Activated effector memory CD4-positive, alpha-beta T cell treated with Interleukin-2 at 50 U/mL for 16 hours (primary cell): ENCODE measurements at regions not wholly inside any gene's neighbourhood (a gene's known extent, or its start where the extent isn't known, plus 50 kb on each side); places are given as distances from the start of the nearest gene placed in this dataset.
"Not testable (repeated sequence)": the region's sequence is repeated elsewhere in the genome, so short reads cannot be mapped to it uniquely, and the experiment has no call there.

Experiments
- DNase-seq: peaks from one replicate; pipeline ENCODE4 v3.0.0-alpha.2; 2020

DNA sequence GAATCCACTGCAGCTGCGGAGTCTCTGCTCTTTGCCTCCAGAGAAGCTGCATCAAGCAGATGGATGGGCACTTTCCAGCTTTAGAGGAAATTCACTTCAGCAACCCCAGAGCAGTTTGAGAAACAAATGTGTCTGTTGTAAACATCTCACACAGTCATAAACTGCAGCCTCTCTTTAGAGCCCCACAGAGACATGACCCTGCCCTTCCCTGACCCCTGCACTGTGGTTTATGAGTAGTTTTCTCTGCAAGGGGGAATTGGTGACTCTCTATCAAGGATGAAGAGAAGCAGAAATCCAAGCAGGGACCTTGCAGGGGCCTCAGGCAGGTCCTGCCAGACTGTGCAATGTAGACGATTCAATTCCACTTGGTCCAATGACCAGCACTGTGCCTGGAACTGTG lies 160.2 kb downstream of the SH2D4B start:
- DNase-seq: no peak

DNA sequence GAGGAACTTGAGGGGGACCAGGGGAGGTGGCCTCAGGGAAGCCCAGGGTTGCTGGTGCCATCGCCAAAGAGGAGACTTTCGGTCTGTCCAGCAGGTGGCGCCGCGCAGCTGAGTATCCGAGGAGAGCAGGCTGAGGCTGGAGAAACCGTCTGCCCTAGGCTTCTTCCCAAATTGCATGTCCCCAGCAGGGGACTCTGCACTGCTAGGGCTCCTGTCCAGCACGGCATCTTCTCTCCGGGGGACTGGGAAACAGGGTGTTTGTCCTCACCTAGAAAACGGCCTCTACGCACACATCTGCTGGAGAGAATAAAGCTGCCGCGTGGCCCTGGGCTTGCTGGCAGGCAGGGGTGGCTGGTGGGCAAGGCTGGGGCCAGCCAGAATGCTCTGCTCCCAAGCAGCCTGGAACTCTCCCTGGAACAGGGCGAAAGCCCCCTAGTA lies 161.9 kb downstream of the SH2D4B start:
- DNase-seq: peak; percentile 42

DNA sequence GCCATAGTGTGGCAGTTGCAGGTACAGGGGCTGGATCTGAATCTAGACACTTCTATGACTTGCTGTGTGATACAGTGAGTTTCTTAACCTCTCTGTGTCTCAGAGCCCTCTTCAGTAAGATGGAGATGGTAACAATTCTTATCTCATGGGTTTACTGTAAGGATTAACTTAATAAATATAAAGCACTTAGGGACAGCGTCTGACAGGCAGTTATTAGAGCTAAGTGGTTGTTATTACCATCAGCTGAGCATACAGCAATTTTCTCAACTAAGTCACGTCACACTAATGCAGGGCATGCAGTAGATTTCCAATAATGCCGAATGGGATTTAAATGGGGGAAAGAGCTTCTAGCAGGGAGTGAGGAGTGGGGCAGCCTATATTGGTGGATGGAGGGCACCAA lies 162.6 kb downstream of the SH2D4B start:
- no peak for DNase-seq

DNA sequence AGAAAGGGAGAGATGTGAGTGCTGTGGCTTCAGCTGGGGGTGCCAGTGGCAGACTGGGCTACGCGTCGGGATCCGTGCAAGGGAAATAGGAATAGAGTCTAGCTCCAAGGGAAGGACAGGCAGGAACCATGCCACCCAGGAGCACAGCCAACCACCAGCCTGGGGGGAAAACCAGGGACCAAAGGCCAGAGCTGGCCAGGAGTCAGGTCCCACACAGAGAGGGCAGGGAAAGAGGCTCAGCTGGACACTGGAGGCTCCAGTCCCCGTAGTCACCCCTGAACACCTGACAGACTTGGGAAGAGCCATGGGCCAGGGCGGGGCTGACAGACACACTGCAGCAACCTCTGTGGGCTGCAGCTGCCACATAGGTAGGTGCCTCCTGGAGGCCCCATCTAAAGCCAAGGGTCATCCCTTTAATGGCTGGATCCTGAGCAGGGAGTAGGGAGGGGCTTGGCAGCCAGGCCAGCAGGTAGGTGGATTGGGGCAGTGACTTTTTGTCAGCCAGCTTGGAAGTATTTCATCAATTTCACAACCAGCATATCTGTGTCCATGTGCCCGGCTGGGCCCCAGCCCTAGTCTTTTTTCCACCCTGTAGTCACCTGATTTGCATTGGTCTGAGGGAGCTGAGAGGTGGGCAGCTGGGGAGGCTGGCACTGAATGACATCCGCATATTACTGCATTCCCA lies 163.2 kb downstream of the SH2D4B start:
- no peak for DNase-seq

DNA sequence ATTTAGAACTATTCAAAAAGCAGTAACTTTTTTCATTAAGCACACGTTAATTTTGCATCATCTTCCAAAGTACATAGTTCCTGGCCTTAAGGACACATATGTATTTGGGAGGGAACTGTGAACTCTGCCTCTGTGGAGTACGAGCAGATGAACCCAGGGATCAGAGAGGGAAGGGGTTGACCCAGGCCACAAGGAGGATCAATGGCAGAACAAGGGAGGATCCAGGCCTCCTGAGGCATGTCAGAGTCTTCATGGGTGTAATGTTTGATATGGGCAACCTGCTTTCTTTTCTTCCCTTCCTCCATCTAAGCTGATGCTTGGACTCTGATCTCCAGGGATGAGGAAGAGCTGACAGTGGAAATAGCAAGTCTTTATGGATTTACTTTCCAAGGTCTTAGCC lies 164.0 kb downstream of the SH2D4B start:
- no peak for DNase-seq

DNA sequence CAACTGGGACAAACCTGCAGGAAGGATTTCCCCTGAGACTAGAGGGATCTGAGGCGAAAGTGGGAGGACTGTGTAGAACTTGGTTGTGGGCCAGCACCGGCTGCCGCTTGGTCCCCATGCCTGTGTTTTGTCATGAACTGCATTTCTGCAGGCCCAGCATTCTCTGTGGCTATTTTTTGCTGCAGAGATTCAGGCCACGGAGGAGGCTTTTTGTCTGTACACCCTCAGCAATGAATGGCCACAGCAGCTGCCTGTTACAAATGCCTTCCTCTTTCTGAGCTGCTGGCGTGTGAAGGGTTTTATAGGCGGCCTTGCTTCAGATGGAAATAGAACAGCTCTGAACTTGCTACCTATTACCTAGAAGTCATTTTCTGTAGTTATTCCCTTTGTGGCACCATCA lies 164.4 kb downstream of the SH2D4B start:
- DNase-seq: no peak

DNA sequence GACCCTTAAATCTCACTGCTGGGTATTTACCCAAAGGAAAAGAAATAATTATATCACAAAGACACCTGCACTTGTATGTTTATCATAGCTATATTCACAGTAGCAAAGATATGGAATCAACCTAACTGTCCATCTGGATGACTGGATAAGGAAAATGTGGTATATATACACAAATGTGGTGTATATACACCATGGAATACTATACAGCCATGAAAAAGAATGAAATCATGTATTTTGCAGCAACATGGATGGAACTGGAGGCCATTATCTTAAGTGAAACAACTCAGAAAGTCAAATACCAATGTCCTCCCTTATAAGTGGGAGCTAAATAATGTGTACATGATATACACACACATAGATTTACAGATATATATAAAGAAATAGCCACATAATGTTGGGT lies 168.2 kb downstream of the SH2D4B start:
- DNase-seq: no peak

DNA sequence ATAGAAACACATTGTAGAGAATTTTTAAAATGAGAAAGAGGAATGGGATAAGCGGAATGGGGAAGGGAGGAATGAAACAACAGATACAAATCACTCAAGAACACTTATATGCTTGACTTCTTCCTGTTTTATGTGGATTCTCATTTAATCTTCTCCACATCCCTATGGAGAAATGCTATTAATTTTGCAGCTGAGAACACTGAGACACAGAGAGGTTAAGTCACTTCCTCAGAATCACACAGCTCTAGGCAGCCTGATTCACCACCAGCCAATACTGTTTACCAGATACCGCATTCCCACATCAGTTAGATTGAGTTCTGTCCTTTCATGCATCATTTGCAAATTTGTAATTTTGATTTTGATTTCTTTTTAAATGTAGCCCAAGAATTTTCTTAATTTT lies 170.5 kb downstream of the SH2D4B start:
- DNase-seq: no peak

DNA sequence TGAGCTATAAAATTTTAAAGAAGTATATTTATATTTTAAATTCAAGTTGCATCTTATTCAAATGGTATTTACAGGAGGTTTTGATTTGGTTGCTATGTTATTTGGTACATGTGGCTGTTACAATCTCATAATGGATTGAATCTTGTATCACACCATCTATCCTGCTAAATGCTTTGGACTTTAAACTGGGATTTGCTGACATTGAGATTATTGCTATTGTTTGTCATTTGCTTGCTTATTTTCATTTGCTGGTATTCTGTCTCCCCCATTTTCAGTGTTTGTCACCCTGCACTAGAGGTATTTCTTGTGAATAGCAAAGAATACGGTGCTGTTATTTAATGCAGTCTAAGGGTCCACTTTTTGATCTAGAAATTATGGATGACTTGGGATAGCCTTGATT lies 171.1 kb downstream of the SH2D4B start:
- no peak for DNase-seq

DNA sequence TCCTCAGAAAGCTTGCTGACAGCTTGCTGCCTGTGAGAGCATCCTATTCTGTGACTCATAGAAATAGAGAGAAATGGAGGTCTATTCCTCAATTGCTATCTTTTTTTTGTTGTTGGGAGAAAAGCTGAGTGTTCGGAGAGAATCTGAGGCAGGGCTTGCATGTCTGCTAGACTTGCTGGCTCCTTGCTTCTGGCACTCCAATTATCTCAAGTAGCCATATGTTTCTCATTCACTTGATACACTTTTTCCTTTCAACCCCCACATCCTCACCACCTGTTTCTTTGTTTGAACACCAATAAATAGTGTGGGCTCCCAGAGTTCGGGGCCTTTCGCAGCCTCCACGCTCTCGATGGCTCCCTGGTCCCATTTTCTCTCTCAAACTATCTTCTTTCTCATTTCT lies 172.2 kb downstream of the SH2D4B start:
- no peak for DNase-seq

DNA sequence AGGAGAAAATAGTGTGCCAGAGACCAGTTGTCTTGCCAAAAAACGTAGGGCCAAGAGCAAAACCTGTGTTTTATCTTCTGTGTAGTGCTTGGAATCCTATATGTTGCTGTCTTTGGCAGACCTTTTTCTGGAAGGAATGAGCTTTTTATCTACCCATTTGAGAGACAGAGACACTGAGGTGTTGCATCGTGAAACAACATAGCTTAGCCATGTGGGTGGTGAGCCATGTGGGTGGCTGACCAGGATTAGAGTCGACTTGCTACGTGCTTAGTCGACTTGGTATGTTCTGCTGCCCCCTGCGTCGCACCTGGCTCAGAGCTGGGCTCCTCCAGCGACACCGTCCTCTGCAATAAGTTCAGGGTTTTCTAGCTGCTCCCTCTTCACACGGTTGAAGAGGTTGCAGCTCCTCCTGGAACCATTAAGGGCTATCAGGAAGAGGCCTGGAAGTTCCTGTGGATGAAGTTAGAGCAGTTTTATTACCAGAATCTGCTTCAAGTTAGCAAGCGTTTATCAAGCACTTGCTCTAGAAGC lies 175.8 kb downstream of the SH2D4B start:
- DNase-seq: no peak

DNA sequence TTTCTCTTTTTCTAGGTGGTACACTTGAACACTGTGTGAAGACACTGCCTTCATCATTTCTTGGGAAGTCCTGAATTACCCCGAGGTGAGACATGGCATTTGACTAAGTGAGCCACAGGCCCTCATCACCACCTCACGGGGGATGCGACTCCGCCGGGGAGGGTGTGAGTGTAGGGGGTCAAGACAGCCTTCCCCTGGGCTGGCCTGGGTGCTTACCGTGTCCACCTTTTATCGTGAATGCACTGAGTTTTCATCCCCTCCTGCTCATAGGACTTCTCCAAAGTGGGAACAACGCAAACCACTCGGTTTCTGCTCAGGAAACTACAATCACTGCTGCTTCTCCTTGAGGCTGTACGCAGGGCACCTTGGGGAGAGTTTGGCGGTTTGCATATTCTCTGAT lies 176.9 kb downstream of the SH2D4B start:
- DNase-seq: no peak

DNA sequence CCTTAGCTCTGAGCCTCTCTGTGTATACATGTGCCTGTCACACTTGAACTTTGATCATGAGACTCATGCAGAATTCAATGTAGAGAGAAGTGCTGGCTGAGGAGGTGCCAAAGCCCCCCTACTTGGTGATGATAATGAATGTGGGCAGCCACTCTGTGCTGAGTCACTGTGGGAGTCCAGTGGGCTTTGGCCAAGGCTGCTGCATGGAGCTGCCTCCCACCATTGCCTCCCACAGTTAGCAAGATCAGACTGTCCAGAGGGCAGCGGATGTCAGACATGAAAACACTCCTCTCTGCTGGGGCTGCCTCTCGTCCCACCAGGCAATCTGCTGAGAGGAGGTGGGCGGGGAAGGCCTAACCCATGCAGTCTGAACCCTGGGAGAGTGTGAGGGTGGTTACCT lies 180.3 kb downstream of the SH2D4B start:
- DNase-seq: no peak

DNA sequence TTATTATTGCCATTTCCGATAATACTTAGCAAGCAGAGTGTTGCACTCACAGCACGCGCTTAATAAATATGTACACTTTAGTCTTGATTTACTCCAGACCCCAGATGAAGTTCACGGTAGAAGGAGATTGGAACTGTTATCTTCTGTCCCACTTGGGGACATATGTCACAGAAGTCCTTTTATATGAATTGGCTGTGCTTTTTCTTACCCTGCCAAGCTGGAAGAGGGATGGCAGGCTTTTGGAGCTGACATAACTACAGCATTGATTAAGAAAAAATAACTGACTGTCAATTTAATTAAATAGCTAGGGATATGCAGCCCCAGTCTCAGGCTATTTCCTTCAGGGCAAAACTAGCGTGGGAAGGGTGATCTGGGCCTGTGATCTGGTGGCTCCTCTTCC lies 182.2 kb downstream of the SH2D4B start:
- no peak for DNase-seq

DNA sequence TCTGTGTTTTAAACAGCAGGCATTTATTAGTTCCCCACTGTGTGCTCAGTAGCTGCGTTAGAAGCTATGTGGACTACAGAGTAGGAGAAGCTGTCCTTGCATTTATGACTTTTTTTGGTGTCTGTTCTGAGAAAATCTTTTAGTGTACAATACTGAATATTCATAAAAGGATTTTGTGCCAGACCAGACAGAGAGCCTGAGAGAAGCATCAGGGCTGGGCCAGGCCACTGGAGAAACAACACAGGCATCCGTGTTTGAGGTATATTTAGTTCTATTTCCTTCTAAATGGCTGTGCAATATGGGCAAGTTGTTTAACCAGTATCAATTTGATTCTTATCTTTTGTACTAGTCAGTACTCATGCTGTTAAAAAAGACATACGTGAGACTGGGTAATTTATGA lies 182.8 kb downstream of the SH2D4B start:
- DNase-seq: no peak

DNA sequence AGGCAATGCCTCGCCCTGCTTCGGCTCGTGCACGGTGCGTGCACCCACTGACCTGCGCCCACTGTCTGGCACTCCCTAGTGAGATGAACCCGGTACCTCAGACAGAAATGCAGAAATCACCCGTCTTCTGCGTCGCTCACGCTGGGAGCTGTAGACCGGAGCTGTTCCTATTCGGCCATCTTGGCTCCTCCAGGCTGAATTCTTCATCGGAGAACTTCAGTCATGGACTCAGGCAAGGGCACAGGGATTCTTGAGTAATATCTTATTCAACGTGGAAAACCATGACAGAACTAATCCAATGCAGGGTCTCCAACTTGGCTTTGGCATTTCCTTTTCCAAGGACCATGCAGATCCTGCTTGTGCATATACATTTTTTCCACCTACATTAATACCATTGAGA lies 190.7 kb downstream of the SH2D4B start:
- not testable (repeated sequence) for DNase-seq

DNA sequence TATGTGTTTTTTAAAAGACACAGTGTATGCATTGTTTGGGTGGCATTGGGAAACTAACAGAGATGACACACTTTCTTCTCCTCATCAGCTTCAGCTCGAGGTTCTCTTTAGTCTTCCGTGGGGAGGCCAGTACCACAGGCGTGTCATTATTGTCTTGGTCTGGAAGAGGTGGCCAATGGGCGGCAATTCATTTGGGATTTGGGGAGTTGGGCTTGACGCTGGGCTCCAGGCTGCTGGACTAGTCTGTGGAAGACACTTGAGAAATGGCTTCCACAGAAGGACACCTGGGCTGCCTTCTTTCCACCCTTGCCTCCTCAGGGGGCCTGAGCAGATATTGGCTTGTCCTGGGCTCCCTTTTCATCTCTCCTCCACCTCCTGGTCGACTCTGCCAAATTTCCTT lies 192.2 kb downstream of the SH2D4B start:
- DNase-seq: no peak

DNA sequence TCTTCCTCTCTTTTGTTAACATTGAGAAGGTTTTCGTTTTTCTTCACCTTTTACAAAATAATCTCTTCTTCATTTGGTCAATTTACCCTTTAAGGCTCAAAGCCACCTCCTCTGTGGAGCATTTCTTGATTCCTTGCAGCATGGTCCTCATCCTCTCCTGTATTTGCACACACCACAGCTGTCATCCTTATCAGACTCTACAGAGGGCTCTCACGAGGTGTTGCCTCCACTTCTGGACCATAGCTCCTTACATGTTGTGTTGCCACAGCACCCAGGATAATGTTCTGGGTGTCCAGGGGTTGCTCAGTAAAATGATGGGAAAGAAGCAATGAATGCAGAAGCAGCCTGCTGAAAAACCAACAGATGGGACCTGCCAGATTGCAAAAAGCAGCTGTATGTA lies 192.8 kb downstream of the SH2D4B start:
- DNase-seq: no peak

DNA sequence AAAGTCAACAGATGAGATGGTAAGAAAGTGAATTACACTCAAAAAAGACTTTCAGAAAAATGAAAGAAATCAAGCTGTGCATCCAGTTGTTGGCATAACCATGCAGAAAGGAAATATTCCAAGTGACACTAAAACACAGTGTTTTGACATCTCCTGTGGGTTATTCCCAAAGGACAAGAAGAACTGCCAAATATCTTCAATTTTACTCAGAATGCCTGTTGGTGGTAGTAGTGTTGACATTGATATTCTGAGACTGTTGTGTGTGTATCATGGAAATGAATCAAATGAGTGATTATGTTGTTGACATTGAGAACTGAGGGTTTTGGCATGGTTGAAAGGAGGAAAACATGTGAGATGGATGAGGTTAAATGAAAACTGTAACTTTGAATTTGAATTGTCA lies 196.9 kb downstream of the SH2D4B start:
- no peak for DNase-seq

DNA sequence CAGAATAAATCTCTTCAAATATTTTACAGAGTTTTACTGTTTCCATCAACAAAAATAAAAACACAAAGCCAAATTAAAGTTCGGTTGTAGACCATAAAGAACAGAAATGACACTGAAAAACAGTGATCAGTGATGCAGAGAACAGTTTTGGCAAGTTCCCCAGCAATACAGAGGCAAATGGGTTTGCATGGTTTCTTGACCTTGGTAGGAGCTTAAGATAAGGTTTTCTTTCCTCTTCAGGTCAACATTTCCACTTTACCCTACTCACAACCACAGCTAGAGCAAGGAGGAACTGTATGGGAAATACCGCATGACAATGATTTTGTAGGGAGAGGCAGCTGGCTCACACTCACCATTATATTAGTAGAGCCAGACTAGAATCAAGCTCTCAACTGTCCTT lies 199.5 kb downstream of the SH2D4B start:
- no peak for DNase-seq

DNA sequence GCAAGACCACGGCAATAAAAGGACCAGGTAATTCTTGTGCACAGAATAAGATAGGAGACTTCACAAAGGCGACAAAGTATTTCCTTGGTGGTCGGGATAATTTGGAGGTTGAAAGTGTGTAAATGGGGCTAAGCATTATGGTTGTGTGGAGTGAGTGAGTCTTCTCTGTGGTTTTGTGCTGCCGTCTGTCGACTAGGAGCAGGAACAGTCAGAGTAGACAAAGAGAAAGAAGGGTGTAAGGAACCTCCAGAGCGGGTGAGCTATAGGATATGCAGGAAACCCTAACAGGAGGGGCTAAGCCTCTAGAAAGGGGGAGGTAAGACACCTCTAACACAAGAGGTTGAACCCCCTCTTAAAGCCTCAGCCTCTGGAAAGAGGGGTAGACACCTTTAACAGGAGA lies 201.6 kb downstream of the SH2D4B start:
- no peak for DNase-seq

DNA sequence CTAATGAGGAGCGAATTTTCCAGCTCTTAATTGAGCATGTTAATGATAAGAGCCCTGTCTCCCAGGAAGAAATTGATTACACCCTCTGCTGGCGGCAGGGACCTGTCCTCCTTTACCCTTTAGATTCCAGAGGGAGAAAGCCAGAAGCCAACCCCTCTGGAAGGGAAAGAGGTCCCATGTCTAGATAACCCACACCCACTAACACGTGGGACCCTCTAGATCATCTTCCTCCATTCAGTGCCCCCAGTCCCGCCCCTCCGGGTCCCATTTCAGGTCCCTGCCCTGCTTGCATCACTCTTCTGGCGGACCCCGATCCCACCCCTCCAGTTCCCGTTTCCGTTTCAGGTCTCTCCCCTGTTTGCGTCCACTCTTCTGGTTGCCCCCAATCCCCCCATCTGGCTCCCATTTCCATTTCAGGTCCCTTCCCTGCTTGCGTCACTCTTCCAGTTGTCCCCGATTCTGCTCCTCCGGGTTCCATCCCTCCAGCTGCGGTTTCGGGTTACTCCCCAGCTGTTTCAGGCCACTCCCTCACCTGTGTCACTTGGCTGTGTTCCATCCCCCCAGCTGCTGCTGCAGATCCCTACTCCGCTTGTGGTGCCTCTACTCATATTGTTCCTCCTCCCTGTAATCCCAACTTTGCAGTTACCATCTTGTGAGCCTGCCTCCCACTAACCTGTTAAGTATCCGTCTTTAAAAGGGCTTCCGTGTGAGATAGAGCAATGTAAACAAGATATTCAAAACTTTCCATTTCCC lies 202.4 kb downstream of the SH2D4B start:
- DNase-seq: no peak

DNA sequence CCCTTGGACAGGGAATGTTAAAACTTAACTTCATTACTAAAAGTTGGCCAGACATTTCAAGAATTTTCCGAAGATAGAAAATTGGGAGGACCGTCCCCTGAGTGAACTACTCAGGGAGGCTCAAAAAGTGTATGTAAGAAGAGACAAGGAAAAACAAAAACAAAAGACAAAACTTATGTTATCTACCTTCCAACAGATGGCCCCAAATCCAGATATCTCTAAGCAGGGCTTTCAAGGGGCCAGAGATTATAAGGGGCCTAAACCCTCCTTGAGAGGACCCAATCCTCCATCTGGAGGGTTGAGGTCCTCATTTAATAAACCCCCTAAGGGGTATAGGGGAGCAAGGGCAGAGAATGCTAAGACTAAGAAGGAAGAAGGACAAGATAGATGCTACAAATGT lies 203.6 kb downstream of the SH2D4B start:
- no peak for DNase-seq

DNA sequence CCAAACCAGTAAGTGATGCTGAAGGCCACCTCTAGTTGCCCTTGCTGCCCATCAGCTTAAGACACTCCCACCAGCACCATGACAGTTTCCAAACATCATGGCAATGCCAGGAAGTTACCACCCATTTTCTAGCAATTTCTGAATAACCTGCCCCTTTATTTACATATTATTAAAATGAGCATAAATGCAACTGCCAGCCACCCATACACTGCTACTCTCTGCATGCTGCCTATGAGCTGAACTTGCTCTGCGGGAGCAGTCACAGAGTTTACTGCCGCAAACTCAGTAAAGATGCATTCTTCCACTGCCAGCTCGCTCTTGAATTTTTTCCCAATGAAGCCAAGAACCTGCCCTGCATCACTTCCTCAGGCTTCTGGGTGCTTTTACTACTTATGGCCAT lies 212.6 kb downstream of the SH2D4B start:
- no peak for DNase-seq

DNA sequence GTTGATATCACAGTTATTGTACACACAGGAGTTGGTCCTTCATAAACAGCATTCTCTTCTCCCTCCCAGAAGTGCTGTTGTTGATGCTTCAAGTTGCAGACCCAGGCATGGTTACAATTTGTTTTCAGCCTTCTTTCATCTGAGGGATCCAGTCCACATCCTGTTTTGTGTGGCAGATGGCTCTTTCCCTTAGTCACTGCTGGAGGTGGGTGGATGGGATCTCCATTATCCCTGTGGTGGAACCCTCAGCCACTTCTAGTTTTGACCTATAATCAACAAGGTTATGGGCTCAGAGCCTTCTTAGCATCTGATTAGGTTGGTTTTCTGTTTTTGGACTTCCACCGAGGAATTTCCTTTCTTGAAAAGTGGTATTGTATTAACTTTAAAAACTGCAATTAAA lies 214.2 kb downstream of the SH2D4B start:
- no peak for DNase-seq
